GM08714 (cell line): ENCODE measurements at regions not wholly inside any gene's neighbourhood (a gene's known extent, or its start where the extent isn't known, plus 50 kb on each side); places are given as distances from the start of the nearest gene placed in this dataset.

Experiments
- H3K4me3 ChIP-seq: fragments of 200-500 bp; sonication (Bioruptor generic); 2 replicates; pipeline ENCODE4 v1.5.1; 2014; ENCODE audit warnings: mild to moderate bottlenecking, low read length, inconsistent platforms
- ZNF274 ChIP-seq: IDR thresholded peaks from 2 replicates; pipeline ENCODE4 v1.6.1; 2012; ENCODE audit warnings: mild to moderate bottlenecking, low read depth, low read length

DNA sequence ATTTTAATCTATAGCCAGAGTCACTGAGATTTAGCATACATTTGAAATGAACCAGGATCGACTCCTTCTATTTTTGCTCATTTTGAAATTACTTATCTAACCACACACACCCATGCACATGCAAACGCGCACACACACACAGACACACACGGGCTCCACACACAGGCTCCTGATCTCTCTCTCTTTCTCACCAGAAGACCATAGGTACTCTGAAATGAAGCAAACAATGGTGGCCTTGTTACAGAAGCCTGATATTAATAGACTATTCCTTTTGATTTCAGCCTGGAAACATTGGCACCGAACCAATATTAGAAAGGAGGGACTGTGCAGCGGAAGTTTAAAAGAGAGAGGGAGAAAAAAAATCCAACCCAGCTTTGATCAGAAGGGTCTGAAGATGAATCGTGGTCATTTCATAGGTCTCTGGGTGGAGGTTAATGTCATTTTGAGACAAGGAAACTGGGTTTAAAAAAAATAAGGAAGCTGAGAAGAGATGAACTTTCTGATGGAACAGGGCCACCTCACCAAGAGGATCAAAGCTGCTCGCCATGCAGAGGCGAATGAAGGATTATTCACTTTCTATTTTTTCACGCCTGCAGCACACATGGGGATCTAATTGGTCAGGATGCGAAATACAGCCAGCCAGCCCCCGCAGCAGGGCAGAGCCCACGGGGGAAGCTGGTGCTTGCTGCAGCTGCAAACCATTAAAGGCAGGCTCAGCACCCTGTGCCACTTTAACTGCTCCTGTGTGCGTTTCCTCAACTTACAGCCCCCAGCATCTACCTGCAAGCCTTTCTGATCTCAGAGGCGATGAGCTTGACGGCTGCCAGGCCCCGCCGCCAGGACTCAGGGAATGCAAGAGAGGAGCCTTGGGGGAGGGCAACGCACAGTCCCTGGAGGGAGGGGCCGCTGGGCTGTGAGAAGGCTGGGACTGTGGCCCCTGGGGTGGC lies 88.8 kb downstream of the HES1 start:
- TF ChIP-seq ZNF274 = no peak
- H3K4me3 ChIP-seq = no peak overlapping the region

GRCh38 chr3:194225418-194225812 lies 89.5 kb downstream of the HES1 start:
- no peak overlapping the region for H3K4me3 ChIP-seq
- no peak for TF ChIP-seq ZNF274

GRCh38 chr3:194225988-194226663 lies 90.2 kb downstream of the HES1 start:
- H3K4me3 ChIP-seq = no peak overlapping the region
- TF ChIP-seq ZNF274 = no peak

DNA sequence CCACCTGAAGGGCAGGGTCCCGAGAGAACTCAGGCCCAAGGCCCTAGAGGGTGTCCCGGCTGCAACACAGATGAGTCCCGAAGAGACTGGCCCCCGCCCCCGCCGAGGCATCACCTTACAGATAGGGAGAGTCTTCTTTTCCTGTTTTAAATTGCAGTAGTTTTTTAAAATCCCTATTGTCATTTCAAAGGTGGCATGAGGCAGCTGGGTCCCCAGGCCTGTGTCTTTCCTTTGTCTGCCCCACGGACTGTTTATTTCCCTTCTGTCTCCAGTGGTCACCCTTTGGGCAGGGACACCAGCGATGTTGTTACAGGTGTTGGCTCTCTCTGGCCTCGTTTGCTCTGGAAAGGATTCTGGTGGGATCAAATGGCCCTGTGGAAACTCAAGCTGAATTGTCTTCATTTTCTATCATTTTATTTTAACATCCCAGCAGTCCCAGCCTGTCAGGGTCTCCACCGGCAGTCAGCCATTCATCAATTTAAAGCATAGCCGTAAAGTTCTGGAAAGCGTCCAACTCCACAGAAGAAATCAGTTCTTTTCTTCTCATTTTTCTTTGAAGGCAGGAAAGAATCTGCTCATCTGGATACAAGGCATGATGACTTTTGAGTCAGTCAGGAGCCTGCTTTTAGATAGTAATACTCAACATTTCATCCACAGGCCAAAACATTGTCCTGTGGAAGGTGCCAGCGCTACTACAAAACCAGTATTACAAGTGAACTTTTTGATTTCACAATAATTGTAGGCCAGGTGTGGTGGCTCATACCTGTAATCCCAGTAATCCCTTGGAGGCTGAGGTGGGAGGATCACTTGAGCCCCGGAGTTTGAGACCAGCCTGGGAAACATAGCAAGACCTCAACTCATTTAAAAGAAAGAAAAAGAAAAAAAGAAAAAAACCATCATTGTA lies 96.2 kb downstream of the HES1 start:
- no peak for TF ChIP-seq ZNF274
- H3K4me3 ChIP-seq = no peak overlapping the region

- TF ChIP-seq ZNF274 = no peak
- no peak overlapping the region for H3K4me3 ChIP-seq
These were observed 97.2 kb downstream of the HES1 start for GRCh38 chr3:194233150-194233549.

- H3K4me3 ChIP-seq = no peak overlapping the region
- no peak for TF ChIP-seq ZNF274
These were observed 99.2 kb downstream of the HES1 start for GRCh38 chr3:194235160-194235559.

- no peak overlapping the region for H3K4me3 ChIP-seq
- TF ChIP-seq ZNF274 = no peak
These were observed 101.2 kb downstream of the HES1 start for GRCh38 chr3:194237110-194237509.

- no peak for TF ChIP-seq ZNF274
- no peak overlapping the region for H3K4me3 ChIP-seq
These were observed 104.8 kb downstream of the HES1 start for GRCh38 chr3:194240766-194241165.

DNA sequence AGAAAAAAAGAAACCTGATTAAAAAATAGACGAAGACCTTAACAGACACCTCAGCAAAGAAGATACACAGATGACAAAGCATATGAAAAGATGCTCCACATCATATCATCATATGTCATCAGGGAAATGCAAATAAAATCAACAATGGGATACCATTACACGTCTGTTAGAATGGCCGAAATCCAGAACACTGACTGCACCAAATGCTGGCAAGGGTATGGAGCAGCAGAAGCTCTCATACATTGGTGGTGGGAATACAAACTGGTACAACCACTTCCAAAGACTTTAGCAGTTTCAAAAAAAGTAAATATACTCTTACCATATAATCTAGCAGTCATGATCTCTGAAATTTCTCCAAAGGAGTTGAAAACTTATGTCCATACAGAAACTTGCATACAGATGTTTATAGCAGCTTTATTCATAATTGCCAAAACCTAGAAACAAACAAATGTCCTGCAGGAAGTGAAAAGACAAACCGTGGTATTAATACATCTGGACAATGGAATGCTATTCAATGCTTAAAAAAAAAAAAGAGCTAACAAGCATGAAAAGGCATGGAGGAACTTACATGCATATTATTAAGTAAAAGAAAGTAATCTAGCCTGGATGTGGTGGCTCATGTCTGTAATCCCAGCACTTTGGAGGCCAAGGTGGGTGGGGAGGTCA lies 107.4 kb downstream of the HES1 start:
- TF ChIP-seq ZNF274 = no peak
- no peak overlapping the region for H3K4me3 ChIP-seq

DNA sequence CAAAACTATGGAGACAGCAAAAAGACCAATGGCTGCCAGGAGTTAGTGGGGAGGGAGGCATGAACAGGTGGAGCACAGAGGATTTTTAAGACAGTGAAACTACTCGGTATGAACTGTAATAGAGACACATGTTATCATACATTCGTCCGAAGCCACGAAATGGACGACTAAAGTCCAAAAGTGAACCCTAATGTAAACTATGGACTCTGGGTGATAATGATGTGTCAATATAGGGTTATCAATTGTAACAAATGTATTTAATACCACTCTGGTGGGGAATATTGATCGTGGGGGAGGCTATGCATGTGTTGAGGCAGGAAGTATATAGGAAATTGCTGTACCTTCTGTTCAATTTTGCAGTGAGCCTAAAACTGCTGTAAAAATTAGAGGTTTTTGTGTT lies 107.0 kb downstream of the CPN2 start:
- H3K4me3 ChIP-seq = no peak overlapping the region
- TF ChIP-seq ZNF274 = no peak

GRCh38 chr3:194245474-194245873 lies 105.7 kb downstream of the CPN2 start:
- TF ChIP-seq ZNF274 = no peak
- no peak overlapping the region for H3K4me3 ChIP-seq

- TF ChIP-seq ZNF274 = no peak
- H3K4me3 ChIP-seq = no peak overlapping the region
These were observed 105.1 kb downstream of the CPN2 start for GRCh38 chr3:194245975-194246561.

GRCh38 chr3:194246709-194247349 lies 104.3 kb downstream of the CPN2 start:
- TF ChIP-seq ZNF274 = no peak
- H3K4me3 ChIP-seq = no peak overlapping the region
